ENCODE measurements at regions not wholly inside any gene's neighbourhood (a gene's known extent, or its start where the extent isn't known, plus 50 kb on each side); places are given as distances from the start of the nearest gene placed in this dataset.
A peak's percentile ranks its signal among the peaks of the same experiment; 100 is the strongest.

DNA sequence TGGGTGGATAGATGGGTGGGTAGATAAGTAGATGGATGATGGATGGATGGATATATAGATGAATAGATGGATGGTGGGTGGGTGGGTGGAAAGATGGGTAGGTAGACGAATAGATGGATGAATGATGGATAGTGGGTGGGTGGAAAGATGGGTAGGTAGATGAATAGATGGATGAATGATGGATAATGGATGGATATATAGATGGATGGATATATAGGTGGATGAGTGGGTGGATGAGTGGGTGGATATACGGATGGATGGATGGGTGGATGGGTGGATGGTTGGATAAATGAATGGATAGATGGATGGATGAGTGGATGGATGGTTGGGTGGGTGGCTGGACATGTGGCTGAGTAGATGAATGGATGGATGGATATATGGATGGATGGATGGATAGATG lies 53.1 kb upstream of the THY1 start:
- POLR2A ChIA-PET = no interaction called here
- Mint-ChIP-seq H3K27me3 (peaks cover 4% of the 10 kb centered on the region), H3K9me3 (no peaks in the 10 kb centered on the region), H3K4me3 (no peak overlapping the region), H3K4me1 (no peaks in the 10 kb centered on the region), H3K27ac (no peak overlapping the region), H3K36me3 (no peaks in the 10 kb centered on the region)
- DNase-seq (no peak), ATAC-seq (ENCODE audit: low read depth) (no peak)

DNA sequence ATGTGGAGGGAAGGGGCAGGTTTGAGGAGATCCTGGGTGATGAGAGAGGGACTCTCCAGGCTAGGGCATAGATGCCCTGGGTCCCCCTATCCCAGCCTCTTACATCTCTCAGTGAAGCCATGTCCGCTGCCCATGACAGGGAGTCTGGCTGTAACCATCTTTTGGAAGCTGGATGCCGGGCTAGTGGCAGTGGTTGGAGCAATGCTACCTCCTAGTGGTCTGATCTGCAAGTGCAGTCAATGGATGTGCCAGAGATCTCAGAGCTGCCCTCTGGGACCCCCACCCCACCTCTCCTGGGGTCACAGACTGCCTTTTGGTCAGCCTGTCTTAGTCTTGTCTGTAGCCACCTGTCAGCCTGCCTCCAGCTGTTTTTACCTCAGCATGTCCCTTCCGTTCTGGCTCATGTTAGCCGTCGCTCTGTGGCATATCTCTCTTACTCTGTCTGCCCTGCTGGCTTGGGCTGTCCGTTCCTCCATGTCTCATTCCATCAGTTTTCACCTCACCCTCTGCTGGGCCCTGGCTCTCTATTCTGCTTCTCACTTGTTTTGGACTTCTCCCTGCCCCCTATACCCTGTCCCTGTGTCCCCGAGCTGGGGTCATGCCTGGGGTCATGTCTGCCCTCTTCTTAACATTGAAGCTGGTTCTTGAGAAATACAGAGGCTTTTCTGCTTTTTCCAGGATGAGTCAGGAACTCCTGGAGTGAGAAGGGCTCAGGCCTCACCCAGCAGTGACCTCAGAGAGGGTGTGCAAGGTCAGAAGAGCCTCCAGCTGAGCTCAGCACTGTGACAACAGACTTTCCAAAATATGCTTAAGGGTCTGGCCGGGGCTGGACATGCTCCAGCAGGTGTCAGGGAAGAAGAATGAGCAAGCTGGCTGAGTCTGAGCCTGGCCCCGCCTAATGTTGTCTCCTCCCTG lies 52.0 kb upstream of the THY1 start:
- POLR2A ChIA-PET = no interaction called here
- H3K27me3 Mint-ChIP-seq = peaks cover 4% of the 10 kb centered on the region
- peak; percentile 50 for DNase-seq
- H3K4me3 Mint-ChIP-seq = no peak overlapping the region
- no peak overlapping the region for H3K27ac Mint-ChIP-seq
- peak; percentile 54 for ATAC-seq (ENCODE audit: low read depth)
- H3K36me3 Mint-ChIP-seq = no peaks in the 10 kb centered on the region
- no peaks in the 10 kb centered on the region for H3K9me3 Mint-ChIP-seq
- no peaks in the 10 kb centered on the region for H3K4me1 Mint-ChIP-seq

DNA sequence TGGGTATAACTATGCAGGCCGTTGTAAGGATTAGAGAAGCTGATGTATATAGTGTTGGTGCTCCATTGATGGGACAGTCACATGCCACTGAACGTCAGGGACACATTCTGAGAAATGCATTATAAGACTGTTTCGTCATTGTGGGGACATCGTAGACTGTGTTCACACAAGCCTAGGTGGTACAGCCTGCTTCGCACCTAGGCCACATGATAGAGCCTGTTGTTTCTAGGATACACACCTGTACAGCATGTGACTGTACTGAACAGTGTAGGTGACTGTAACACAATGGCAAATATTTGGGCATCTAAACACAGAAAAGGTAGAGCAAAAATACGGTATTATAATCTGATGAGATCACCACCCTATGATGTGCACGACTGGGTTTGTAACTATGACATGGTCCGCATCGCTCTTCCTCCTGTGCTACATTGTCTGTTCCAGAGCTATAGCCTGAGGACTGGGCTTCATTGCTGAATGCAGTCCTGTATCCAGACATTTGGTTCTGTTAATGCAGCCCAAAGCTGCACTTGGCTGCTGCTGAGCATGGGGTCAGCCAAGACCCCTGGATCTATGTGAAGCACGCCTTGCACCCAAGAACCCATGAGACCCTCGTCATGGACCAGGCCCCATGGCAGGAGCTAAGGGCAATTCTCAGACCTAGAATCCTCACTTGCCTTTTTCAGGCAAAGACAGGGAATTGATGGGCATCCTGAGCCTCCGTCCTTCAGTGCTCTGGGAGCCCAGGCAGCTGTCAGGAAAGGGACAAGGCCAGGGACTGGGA lies 51.1 kb upstream of the THY1 start:
- Mint-ChIP-seq H3K27ac (no peak overlapping the region), H3K4me3 (no peak overlapping the region), H3K27me3 (peaks cover 5% of the 10 kb centered on the region), H3K9me3 (no peaks in the 10 kb centered on the region), H3K4me1 (no peaks in the 10 kb centered on the region), H3K36me3 (no peaks in the 10 kb centered on the region)
- ATAC-seq (ENCODE audit: low read depth) = no peak
- no peak for DNase-seq
- POLR2A ChIA-PET = no interaction called here

DNA sequence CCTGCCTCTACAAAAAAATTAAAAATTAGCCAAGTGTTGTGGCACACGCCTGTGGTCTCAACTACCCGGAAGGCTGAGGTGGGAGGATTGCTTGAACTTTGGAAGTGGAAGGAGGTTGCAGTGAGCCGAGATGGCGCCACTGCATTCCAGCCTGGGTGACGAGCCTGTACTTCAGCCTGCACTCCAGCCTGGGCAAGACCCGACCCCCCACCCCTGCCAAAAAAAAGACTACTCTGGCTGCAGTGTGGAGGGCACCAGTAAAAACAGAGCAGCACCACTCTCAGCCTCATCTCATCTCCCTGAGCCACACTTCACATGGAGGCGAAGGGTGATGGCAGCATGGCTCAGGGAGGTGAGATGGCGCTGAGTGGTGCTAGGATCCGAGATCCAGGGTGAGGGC lies 50.3 kb upstream of the THY1 start:
- Mint-ChIP-seq H3K4me3 (no peak overlapping the region), H3K9me3 (no peaks in the 10 kb centered on the region), H3K27me3 (peaks cover 11% of the 10 kb centered on the region), H3K4me1 (no peaks in the 10 kb centered on the region), H3K36me3 (no peaks in the 10 kb centered on the region), H3K27ac (no peak overlapping the region)
- DNase-seq (no peak), ATAC-seq (ENCODE audit: low read depth) (no peak)
- POLR2A ChIA-PET = no interaction called here

DNA sequence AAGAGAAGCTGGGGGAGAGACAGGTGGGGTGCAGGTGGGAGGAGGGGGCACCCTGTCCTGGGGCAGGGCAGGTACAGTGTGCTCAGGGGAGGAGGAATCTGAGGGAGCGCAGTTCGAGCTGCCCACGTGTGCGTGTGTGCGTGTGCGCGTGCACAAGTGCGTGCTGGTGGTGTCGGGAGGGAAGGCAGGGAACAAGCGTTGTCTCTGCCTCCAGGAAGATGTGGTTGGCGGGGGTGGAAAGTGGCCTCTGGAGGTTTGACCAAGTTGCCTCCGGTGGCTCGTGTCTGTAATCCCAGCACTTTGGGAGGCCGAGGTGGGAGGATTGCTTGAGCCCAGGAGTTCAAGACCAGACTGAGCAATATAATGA lies 49.9 kb upstream of the THY1 start:
- H3K9me3 Mint-ChIP-seq = peaks cover under 1% of the 10 kb centered on the region
- POLR2A ChIA-PET = no interaction called here
- H3K27me3 Mint-ChIP-seq = peaks cover 11% of the 10 kb centered on the region
- H3K4me3 Mint-ChIP-seq = no peak overlapping the region
- H3K27ac Mint-ChIP-seq = no peak overlapping the region
- ATAC-seq (ENCODE audit: low read depth) (no peak), DNase-seq (no peak)
- no peaks in the 10 kb centered on the region for H3K36me3 Mint-ChIP-seq
- no peaks in the 10 kb centered on the region for H3K4me1 Mint-ChIP-seq

Measured in activated naive CD8-positive, alpha-beta T cell treated with anti-CD3 and anti-CD28 coated beads, Interleukin-2, amount 10 ng/mL, durations not matched to agents 7 days and 5 days (primary cell).